Neuronal stem cell (in vitro differentiated cells): ENCODE measurements at regions not wholly inside any gene's neighbourhood (a gene's known extent, or its start where the extent isn't known, plus 50 kb on each side); places are given as distances from the start of the nearest gene placed in this dataset.

Source experiments
- DNase-seq: peaks from one replicate; pipeline ENCODE4 v3.0.0-alpha.2; 2013; ENCODE audit warnings: low spot score
- H2AFZ ChIP-seq: one replicate; pipeline ENCODE4 v1.6.1; 2013; ENCODE audit warnings: mild to moderate bottlenecking, low read length, inconsistent platforms
- H2AK5ac ChIP-seq: 2 replicates; pipeline ENCODE4 v1.6.1; 2013; ENCODE audit warnings: low read depth, mild to moderate bottlenecking, inconsistent platforms, low read length, moderate library complexity, mixed read lengths
- H2BK120ac ChIP-seq: 2 replicates; pipeline ENCODE4 v1.6.1; 2013; ENCODE audit warnings: low read depth, mild to moderate bottlenecking, inconsistent platforms, low read length, moderate library complexity, mixed read lengths
- H2BK12ac ChIP-seq: one replicate; pipeline ENCODE4 v1.6.1; 2013; ENCODE audit warnings: low read length, inconsistent platforms
- H2BK15ac ChIP-seq: 2 replicates; pipeline ENCODE4 v1.6.1; 2013; ENCODE audit warnings: mild to moderate bottlenecking, low read length, inconsistent platforms, mixed read lengths
- H2BK5ac ChIP-seq: one replicate; pipeline ENCODE4 v1.6.1; 2013; ENCODE audit warnings: inconsistent platforms, mild to moderate bottlenecking, low read length, moderate library complexity
- H3K14ac ChIP-seq: one replicate; pipeline ENCODE4 v1.6.1; 2013; ENCODE audit warnings: low read length, inconsistent platforms
- H3K18ac ChIP-seq: 2 replicates; pipeline ENCODE4 v1.6.1; 2013; ENCODE audit warnings: low read length, inconsistent platforms
- H3K23ac ChIP-seq: 2 replicates; pipeline ENCODE4 v1.6.1; 2013; ENCODE audit warnings: low read depth, mild to moderate bottlenecking, mixed read lengths, low read length, inconsistent platforms; ENCODE audit not compliant: poor library complexity
- H3K27ac ChIP-seq: replicated peaks from 3 replicates; pipeline ENCODE4 v1.5.1; 2013; ENCODE audit warnings: low read length, inconsistent platforms
- H3K27me3 ChIP-seq, 3 experiments: 2 replicates each; pipeline ENCODE4 v1.6.1; 2013; ENCODE audit warnings: low read length in 3 of 3, mild to moderate bottlenecking in 2 of 3, inconsistent platforms in 1 of 3, low read depth in 1 of 3, mixed read lengths in 1 of 3, moderate library complexity in 1 of 3; ENCODE audit not compliant: control insufficient read depth in 3 of 3, insufficient read depth in 3 of 3
- H3K36me3 ChIP-seq, 2 donors: replicated peaks in 1 of 2; 2 replicates each; pipeline ENCODE4 v1.6.1; 2013; ENCODE audit warnings: low read length in 2 of 2; ENCODE audit not compliant: control insufficient read depth in 2 of 2, insufficient read depth in 2 of 2
- H3K4ac ChIP-seq: 2 replicates; pipeline ENCODE4 v1.6.1; 2013; ENCODE audit warnings: inconsistent platforms, mild to moderate bottlenecking, low read length, moderate library complexity
- H3K4me1 ChIP-seq, 2 donors: 1 replicate in 1 of 2; 2 replicates in 1 of 2; pipeline ENCODE4 v1.6.1; 2013; ENCODE audit warnings: low read length in 2 of 2, low read depth in 1 of 2; ENCODE audit not compliant: control insufficient read depth in 2 of 2, insufficient read depth in 1 of 2
- H3K4me2 ChIP-seq: one replicate; pipeline ENCODE4 v1.6.1; 2013; ENCODE audit warnings: mild to moderate bottlenecking, low read length, inconsistent platforms; ENCODE audit not compliant: insufficient read depth, poor library complexity, severe bottlenecking
- H3K4me3 ChIP-seq, 2 donors: 2 replicates each; pipeline ENCODE4 v1.5.1; 2013; ENCODE audit warnings: low read length in 2 of 2, mild to moderate bottlenecking in 2 of 2, inconsistent platforms in 1 of 2, moderate library complexity in 1 of 2
- H3K79me1 ChIP-seq: one replicate; pipeline ENCODE4 v1.6.1; 2013; ENCODE audit warnings: low read depth, mild to moderate bottlenecking, inconsistent platforms, low read length, moderate library complexity
- H3K9ac ChIP-seq: one replicate; pipeline ENCODE4 v1.6.1; 2013; ENCODE audit warnings: mild to moderate bottlenecking, low read depth, low read length, inconsistent platforms; ENCODE audit not compliant: poor library complexity
- H3K9me3 ChIP-seq, 2 donors: replicated peaks in 1 of 2; 2 replicates each; pipeline versions ENCODE3 to v1.6.1; 2013; ENCODE audit warnings: low read length in 2 of 2, mild to moderate bottlenecking in 2 of 2, inconsistent platforms in 1 of 2, low read depth in 1 of 2, mixed read lengths in 1 of 2, moderate library complexity in 1 of 2; ENCODE audit not compliant: control insufficient read depth in 2 of 2, insufficient read depth in 1 of 2
- H4K8ac ChIP-seq: one replicate; pipeline ENCODE4 v1.6.1; 2013; ENCODE audit warnings: low read depth, mild to moderate bottlenecking, inconsistent platforms, low read length, moderate library complexity
- H4K91ac ChIP-seq: one replicate; pipeline ENCODE4 v1.6.1; 2013; ENCODE audit warnings: low read length, low read depth, mild to moderate bottlenecking, inconsistent platforms; ENCODE audit not compliant: poor library complexity
- WGBS, 2 donors: extraction: QIAGEN DNeasy Blood & Tissue Kit; methylation state at CpG; one replicate each; pipeline ENCODE4 v1.1.7; 2013; ENCODE audit warnings: missing lambda C conversion rate in 2 of 2, mixed read lengths in 1 of 2; ENCODE audit not compliant: insufficient read length in 2 of 2, insufficient replicate concordance in 1 of 2; ENCODE audit errors: extremely low coverage in 2 of 2; 5-methylcytosine and 5-hydroxymethylcytosine counted together

DNA sequence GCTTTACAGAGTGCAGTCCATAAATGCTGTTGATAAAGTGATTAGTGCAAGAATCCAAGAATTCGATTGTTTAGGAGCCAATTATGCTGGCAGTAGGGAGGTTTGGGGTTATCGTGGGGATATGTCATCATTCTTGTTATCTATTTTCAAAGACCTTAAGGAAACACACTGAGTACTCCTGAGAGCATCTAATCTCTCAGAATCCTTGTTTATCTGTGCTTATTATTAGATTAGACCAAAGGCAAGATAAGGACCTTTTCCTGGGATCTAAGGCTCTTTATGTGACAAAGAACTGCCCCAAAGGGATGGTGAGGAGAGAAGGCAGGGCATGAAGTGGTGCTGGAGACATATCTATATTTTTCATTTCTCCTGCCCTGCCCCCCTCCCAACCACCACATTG lies 139.1 kb downstream of the TSEN15 start:
- H2BK5ac ChIP-seq, result no peak overlapping the region
- no peak overlapping the region for H2AFZ ChIP-seq
- no peak for DNase-seq
- peaks cover 0 to 9% (median 0%) of the 10 kb centered on the region in 3 experiments for H3K27me3 ChIP-seq
- H3K36me3 ChIP-seq, result no peaks in the 10 kb centered on the region
- no peak overlapping the region for H3K18ac ChIP-seq
- H4K8ac ChIP-seq, result no peak overlapping the region
- H3K9me3 ChIP-seq, result peaks cover 0 to 1% of the 10 kb centered on the region in 2 donors
- H2AK5ac ChIP-seq, result no peak overlapping the region
- H3K27ac ChIP-seq, result no peak overlapping the region
- H3K4me2 ChIP-seq, result no peak overlapping the region
- no peak overlapping the region for H3K4ac ChIP-seq
- no CpG with 5 or more reads among the region's 2 CpGs for WGBS, 2 donors
- H4K91ac ChIP-seq, result no peak overlapping the region
- H2BK120ac ChIP-seq, result no peak overlapping the region
- H3K23ac ChIP-seq, result no peak overlapping the region
- H3K4me1 ChIP-seq, result peaks cover 0 to 3% of the 10 kb centered on the region in 2 donors
- no peak overlapping the region for H2BK15ac ChIP-seq
- H3K79me1 ChIP-seq, result no peaks in the 10 kb centered on the region
- no peak overlapping the region for H2BK12ac ChIP-seq
- no peak overlapping the region for H3K9ac ChIP-seq
- no peak overlapping the region for H3K4me3 ChIP-seq
- no peak overlapping the region for H3K14ac ChIP-seq

DNA sequence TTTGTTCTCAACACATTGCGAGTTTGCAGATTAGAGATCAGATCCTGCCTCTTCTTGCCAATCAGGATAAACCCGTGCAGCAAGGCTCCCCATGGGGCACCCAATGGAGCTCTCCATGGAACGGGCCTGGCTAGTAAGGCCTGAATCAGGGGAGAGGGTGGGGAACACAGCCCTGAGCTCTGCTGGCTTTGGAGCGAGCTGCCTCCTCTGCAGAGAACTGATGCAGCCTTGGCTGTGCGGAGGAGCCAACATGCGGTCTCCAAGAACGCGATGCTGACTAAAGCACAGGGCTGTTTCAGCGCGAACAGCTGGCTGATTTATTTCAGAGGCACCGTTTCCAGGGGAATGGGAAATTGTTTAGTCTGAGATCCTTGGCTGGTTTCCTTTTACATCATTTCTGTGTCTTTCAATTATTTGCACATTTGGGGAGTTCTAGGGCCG lies 139.7 kb downstream of the TSEN15 start:
- Histone ChIP-seq H3K14ac (no peak overlapping the region), H3K4me2 (no peak overlapping the region), H2AFZ (no peak overlapping the region), H3K18ac (peak overlapping the region; percentile 3), H3K36me3 (no peaks in the 10 kb centered on the region), H3K4ac (no peak overlapping the region), H3K9ac (no peak overlapping the region), H3K4me1 (peaks cover 0 to 3% of the 10 kb centered on the region in 2 donors), H2BK120ac (no peak overlapping the region), H2BK15ac (no peak overlapping the region), H2BK12ac (no peak overlapping the region), H2AK5ac (no peak overlapping the region), H3K79me1 (no peaks in the 10 kb centered on the region), H3K4me3 (no peak overlapping the region), H3K23ac (no peak overlapping the region), H3K27ac (no peak overlapping the region), H3K9me3 (peaks cover 0 to 1% of the 10 kb centered on the region in 2 donors), H4K91ac (no peak overlapping the region), H4K8ac (no peak overlapping the region), H3K27me3 (peaks cover 0 to 9% (median 0%) of the 10 kb centered on the region in 3 experiments), H2BK5ac (no peak overlapping the region)
- WGBS, 2 donors, result no CpG with 5 or more reads among the region's 12 CpGs
- no peak for DNase-seq

GRCh38 chr1:184192796-184193195 lies 141.3 kb downstream of the TSEN15 start:
- Histone ChIP-seq H3K4ac (no peak overlapping the region), H2AK5ac (no peak overlapping the region), H4K8ac (no peak overlapping the region), H3K4me1 (peaks cover 0 to 5% of the 10 kb centered on the region in 2 donors), H3K79me1 (no peaks in the 10 kb centered on the region), H3K4me3 (no peak overlapping the region), H3K4me2 (no peak overlapping the region), H3K36me3 (no peaks in the 10 kb centered on the region), H3K27me3 (peaks cover 0 to 9% (median 0%) of the 10 kb centered on the region in 3 experiments), H3K14ac (no peak overlapping the region), H2BK5ac (no peak overlapping the region), H3K23ac (no peak overlapping the region), H2AFZ (no peak overlapping the region), H2BK12ac (no peak overlapping the region), H2BK15ac (no peak overlapping the region), H3K27ac (no peak overlapping the region), H3K9ac (no peak overlapping the region), H3K18ac (no peak overlapping the region), H4K91ac (no peak overlapping the region), H3K9me3 (no peaks in the 10 kb centered on the region), H2BK120ac (no peak overlapping the region)
- no CpG with 5 or more reads among the region's 1 CpG for WGBS, 2 donors
- no peak for DNase-seq

DNA sequence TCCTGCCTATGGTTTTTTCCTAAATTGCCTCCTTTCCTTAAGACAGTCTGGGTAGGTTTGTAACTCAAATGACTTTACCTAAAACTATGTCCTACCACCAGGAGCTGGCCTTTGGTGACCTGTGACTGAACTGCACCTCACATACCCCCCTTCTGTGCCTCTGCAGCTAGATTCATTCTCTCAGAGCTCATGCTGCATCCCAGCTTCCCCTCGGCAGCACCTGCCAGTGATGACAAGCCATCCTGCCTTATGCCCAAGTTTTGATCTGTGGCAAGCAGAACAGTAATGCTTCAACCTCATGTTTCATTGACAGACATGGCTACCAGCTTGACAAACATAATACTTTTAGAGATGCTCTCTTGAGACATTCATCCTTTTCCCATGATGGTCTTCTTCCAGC lies 141.9 kb downstream of the TSEN15 start:
- peaks cover 0 to 9% (median 0%) of the 10 kb centered on the region in 3 experiments for H3K27me3 ChIP-seq

More for the DNA sequence above, 141.9 kb downstream of the TSEN15 start:
- H2AK5ac ChIP-seq, result no peak overlapping the region
- H3K18ac ChIP-seq, result no peak overlapping the region
- no peak overlapping the region for H3K9ac ChIP-seq
- no peak overlapping the region for H2BK12ac ChIP-seq
- H2AFZ ChIP-seq, result no peak overlapping the region
- H2BK15ac ChIP-seq, result no peak overlapping the region
- no peaks in the 10 kb centered on the region for H3K36me3 ChIP-seq
- H3K27ac ChIP-seq, result no peak overlapping the region
- no peak overlapping the region for H2BK120ac ChIP-seq
- no peaks in the 10 kb centered on the region for H3K79me1 ChIP-seq
- no peak overlapping the region for H3K23ac ChIP-seq
- H3K9me3 ChIP-seq, result no peaks in the 10 kb centered on the region
- peaks cover 0 to 7% of the 10 kb centered on the region in 2 donors for H3K4me1 ChIP-seq
- no peak overlapping the region for H3K4ac ChIP-seq
- WGBS, 2 donors, result no CpG with 5 or more reads among the region's 1 CpG
- no peak overlapping the region for H3K14ac ChIP-seq
- H2BK5ac ChIP-seq, result no peak overlapping the region
- H3K4me3 ChIP-seq, result no peak overlapping the region
- no peak overlapping the region for H3K4me2 ChIP-seq
- DNase-seq, result no peak
- no peak overlapping the region for H4K91ac ChIP-seq
- no peak overlapping the region for H4K8ac ChIP-seq
